Left lung (tissue), 4 donors: ENCODE measurements at regions not wholly inside any gene's neighbourhood (a gene's known extent, or its start where the extent isn't known, plus 50 kb on each side); places are given as distances from the start of the nearest gene placed in this dataset.
"Not testable (repeated sequence)": the region's sequence is repeated elsewhere in the genome, so short reads cannot be mapped to it uniquely, and the experiment has no call there.

Experiments used
- ATAC-seq: fragments of 200-7000 bp; cut with Tn5 transposase; one replicate; pipeline ENCODE4 v1.9.1; 2020; ENCODE audit warnings: moderate library complexity
- DNase-seq, 4 donors: peaks; one replicate each; pipeline ENCODE4 v3.0.0-alpha.2; 2013 to 2020
- H3K27ac ChIP-seq, 2 donors: fragments of 200-600 bp; sonication (generic) in 1 of 2; one replicate each; pipeline versions ENCODE4 v1.5.0 to v1.8.0; 2020 to 2021
- H3K27me3 ChIP-seq, 2 donors: fragments of 200-600 bp; sonication (generic) in 1 of 2; one replicate each; pipeline versions ENCODE4 v1.5.0 to v1.8.0; 2020 to 2021
- H3K36me3 ChIP-seq, 2 donors: fragments of 200-600 bp; sonication (generic) in 1 of 2; one replicate each; pipeline versions ENCODE4 v1.5.0 to v1.8.0; 2020 to 2021
- H3K4me1 ChIP-seq, 2 donors: fragments of 200-600 bp; one replicate each; pipeline ENCODE4 v1.8.0; 2021
- H3K4me3 ChIP-seq, 2 donors: fragments of 200-600 bp; sonication (generic) in 1 of 2; one replicate each; pipeline versions ENCODE4 v1.5.0 to v1.8.0; 2020 to 2021; ENCODE audit warnings: mild to moderate bottlenecking in 1 of 2
- H3K9me3 ChIP-seq, 2 donors: fragments of 200-600 bp; sonication (generic) in 1 of 2; one replicate each; pipeline versions ENCODE4 v1.5.0 to v1.8.0; 2020 to 2021
- intact Hi-C, 2 donors: fragments of 100-400 bp; cut with DNase I; formaldehyde crosslinking; loops; one replicate each; pipeline versions ENCODE4 v1.11.2 to v1.14.2; 2022
- TF ChIP-seq, protein P1 (sequence below), 2 donors: fragments of 200-600 bp; sonication (generic) in 1 of 2; IDR thresholded peaks; one replicate each; pipeline versions ENCODE4 v1.5.0 to v1.8.0; 2021; ENCODE audit warnings: antibody characterized with exemption in 2 of 2
- donor health status: DM: no; HTN: yes; CAD: no.
- donor health status: DM: no; HTN: no; CAD: no.

DNA sequence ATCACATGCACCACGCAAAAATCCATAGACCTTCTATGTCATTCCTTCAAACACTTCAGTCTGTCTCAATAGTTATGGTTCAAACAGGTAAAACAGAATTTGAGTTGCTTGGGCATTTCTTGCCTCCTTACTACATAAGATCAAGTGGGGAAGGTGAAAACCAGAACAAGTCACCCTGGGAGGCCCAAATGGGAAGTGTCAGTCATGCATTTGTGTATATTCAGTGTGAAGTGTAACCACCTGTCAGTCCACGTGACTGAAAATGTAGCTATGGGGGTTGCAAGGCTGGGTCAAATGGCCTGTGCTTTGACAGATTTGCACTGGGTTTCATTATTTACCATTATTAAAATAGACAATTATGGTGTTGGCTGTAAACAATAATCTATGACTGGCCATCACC, 176.6 kb upstream of the VIPR2 start:
- no peak overlapping the region for H3K27ac ChIP-seq
- DNase-seq = no peak
- TF ChIP-seq, protein P1, sequence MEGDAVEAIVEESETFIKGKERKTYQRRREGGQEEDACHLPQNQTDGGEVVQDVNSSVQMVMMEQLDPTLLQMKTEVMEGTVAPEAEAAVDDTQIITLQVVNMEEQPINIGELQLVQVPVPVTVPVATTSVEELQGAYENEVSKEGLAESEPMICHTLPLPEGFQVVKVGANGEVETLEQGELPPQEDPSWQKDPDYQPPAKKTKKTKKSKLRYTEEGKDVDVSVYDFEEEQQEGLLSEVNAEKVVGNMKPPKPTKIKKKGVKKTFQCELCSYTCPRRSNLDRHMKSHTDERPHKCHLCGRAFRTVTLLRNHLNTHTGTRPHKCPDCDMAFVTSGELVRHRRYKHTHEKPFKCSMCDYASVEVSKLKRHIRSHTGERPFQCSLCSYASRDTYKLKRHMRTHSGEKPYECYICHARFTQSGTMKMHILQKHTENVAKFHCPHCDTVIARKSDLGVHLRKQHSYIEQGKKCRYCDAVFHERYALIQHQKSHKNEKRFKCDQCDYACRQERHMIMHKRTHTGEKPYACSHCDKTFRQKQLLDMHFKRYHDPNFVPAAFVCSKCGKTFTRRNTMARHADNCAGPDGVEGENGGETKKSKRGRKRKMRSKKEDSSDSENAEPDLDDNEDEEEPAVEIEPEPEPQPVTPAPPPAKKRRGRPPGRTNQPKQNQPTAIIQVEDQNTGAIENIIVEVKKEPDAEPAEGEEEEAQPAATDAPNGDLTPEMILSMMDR (IDR thresholded peaks at IDR 0.05) = no peak
- ATAC-seq = no peak
- H3K36me3 ChIP-seq = no peaks in the 10 kb centered on the region
- H3K4me3 ChIP-seq = no peak overlapping the region
- no peaks in the 10 kb centered on the region for H3K9me3 ChIP-seq
- no peaks in the 10 kb centered on the region for H3K4me1 ChIP-seq
- H3K27me3 ChIP-seq = no peaks in the 10 kb centered on the region
- intact Hi-C loops = no loop called here

DNA sequence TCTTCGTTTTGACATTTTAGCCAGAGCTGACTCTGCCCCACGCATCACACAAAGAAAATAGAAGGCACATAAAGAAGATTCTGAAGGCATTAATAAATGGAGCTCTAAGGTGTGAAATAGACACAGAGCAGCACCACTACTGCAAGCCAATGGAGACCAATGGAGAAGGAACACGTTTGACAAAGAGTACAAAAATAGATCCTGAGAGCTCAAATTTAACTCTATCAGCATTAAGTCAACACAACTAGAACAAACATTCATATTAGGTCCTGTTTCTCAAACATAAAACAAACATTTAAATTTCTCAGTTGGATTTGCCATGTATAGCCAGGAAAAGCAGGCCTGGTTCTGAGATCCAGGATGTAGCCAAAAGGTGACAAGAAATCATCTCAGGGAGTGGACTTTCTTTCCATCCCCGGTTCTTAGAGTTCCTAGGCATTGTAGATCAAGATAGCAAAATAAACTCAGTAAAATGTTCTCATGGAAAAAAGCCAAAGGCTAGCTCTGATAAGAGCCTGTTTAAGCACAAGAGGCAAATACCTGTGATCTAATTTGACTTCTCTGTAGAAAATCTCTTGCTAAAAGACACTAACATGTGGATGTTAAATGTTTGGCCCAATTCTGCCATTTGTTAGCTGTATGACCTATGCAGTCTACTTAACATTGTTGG, 174.2 kb upstream of the VIPR2 start:
- H3K27ac ChIP-seq = no peak overlapping the region
- intact Hi-C loops = no loop called here
- H3K4me3 ChIP-seq = no peak overlapping the region
- H3K4me1 ChIP-seq = no peaks in the 10 kb centered on the region
- peak; percentile 56 for ATAC-seq
- H3K36me3 ChIP-seq = no peaks in the 10 kb centered on the region
- no peak for DNase-seq
- TF ChIP-seq, protein P1 (IDR thresholded peaks at IDR 0.05) = no peak
- no peaks in the 10 kb centered on the region for H3K27me3 ChIP-seq
- H3K9me3 ChIP-seq = no peaks in the 10 kb centered on the region

DNA sequence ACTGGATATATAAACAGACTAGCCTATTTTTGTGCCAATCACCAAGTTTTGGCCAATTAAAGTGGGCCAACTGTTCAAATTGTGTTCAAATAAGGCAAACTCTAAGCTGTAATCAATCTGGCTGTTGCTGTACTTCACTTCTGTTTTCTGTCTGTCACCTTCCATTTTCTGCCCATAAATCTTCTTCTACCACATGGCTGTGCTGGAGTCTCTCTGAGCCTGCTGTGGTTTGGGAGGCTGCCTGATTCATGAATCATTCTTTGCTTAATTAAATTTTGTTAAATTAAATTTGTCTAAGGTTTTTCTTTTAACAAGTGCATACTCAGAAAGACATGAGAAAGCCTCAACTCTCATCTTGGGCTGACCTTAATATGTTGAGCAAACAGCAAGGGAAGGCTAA, 172.6 kb upstream of the VIPR2 start:
- Histone ChIP-seq H3K27me3 (no peaks in the 10 kb centered on the region), H3K9me3 (no peaks in the 10 kb centered on the region), H3K4me3 (no peak overlapping the region), H3K27ac (no peak overlapping the region), H3K4me1 (no peaks in the 10 kb centered on the region), H3K36me3 (no peaks in the 10 kb centered on the region)
- ATAC-seq (no peak), DNase-seq (no peak)
- intact Hi-C loops = no loop called here
- TF ChIP-seq, protein P1 (IDR thresholded peaks at IDR 0.05) = no peak

DNA sequence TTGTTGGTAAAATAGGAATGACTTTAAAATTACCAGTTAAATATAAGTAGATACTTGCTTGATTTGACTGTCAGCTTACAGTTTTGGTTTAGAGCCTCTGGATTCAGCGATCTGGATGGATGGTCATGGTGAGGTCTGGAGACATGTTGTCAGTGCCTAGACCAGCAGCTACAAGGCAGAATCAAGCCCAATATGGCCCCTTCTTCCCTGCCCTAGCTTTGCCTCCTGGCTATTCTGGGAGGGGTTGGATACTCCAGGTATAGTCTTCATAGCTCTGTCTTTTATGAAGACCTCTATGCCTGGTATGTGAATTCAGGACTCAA, 166.5 kb upstream of the VIPR2 start:
- intact Hi-C loops = no loop called here
- TF ChIP-seq, protein P1 (IDR thresholded peaks at IDR 0.05) = no peak

DNA sequence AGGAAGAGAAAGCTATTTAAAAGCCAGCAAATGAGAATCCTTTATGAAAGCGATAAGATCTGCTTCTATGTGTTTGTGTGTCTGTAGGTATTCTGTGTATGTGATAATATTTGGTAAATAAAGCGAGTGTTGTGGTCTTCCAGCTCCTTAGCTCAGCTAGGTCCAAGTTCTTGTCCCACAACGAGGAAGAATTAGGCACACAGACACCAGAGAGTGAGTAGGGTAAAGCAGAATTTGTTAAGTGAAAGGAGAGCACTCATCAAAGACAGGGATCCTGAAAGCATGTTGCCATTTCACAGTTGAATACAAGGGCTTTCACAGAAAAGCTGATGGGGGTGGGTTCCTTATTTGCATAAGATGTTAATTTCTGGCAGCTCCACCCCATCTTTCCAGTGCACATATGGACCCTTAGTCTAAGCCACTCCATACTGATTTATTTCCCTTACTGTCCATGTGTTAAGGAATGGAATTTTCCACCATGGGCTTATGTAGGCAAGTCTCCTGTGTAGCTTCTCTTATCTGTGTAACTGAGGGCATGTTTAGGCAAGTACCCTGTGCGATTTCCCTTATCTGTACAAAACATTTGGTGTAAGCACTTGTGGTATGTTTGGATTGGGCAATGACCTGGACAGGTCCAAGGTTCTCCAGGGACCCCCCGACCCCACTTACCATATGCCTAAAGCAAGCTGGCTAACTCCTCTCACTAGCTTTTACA, 165.9 kb upstream of the VIPR2 start:
- Histone ChIP-seq H3K36me3 (no peaks in the 10 kb centered on the region), H3K9me3 (no peaks in the 10 kb centered on the region), H3K4me1 (no peaks in the 10 kb centered on the region), H3K27me3 (no peaks in the 10 kb centered on the region), H3K4me3 (no peak overlapping the region), H3K27ac (no peak overlapping the region)
- TF ChIP-seq, protein P1 (IDR thresholded peaks at IDR 0.05) = no peak
- intact Hi-C loops = no loop called here
- no peak for ATAC-seq
- no peak for DNase-seq

More for the DNA sequence above, 166.5 kb upstream of the VIPR2 start:
- no peaks in the 10 kb centered on the region for H3K27me3 ChIP-seq
- H3K4me1 ChIP-seq = no peaks in the 10 kb centered on the region
- DNase-seq = no peak
- no peak overlapping the region for H3K27ac ChIP-seq
- H3K36me3 ChIP-seq = no peaks in the 10 kb centered on the region
- H3K4me3 ChIP-seq = no peak overlapping the region
- no peaks in the 10 kb centered on the region for H3K9me3 ChIP-seq
- no peak for ATAC-seq

DNA sequence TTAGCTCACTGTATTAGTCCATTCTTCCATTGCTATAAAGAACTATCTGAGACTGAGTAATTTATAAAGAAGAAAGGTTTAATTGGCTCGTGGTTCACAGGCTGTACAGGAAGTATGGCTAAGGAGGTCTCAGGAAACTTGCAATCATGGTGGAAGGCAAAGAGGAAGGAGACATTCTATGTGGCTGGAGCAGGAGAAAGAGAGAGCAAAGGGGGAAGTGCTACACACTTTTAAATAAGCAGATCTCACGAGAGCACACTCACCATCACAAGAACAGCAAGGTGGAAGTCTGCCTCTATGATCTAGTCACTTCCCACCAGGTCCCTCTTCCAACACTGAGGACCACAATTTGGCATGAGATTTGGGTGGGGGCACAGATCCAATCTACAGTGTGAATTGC, 164.5 kb upstream of the VIPR2 start:
- DNase-seq, H3K27me3 ChIP-seq, H3K4me1 ChIP-seq, ATAC-seq, intact Hi-C loops, H3K27ac ChIP-seq, H3K4me3 ChIP-seq, H3K9me3 ChIP-seq, H3K36me3 ChIP-seq: not testable (repeated sequence)
